ENCODE measurements at regions not wholly inside any gene's neighbourhood (a gene's known extent, or its start where the extent isn't known, plus 50 kb on each side); places are given as distances from the start of the nearest gene placed in this dataset.

DNA sequence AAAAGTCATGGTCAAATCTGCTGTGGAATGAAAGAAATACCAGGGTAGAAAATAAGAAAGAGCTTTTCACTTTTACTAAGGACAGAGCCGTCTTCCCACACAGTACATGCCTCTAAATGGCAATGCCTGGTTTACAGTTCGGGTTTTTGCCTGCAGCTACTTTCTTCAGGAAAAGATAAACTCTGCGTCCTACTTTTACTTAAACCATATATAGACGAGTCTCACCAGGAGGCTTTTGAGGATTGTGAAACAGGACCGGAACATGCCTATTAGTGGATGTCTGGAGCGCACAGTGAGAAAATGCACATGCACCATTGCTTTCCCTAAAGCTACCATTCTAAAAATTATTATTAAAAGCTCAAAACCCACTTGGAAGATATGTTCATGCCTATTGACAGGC, 70.5 kb downstream of the KLF6 start:
- no peaks in the 10 kb centered on the region for H3K27me3 ChIP-seq
- H3K4me1 ChIP-seq, result no peaks in the 10 kb centered on the region
- DNase-seq, result no peak
- no peaks in the 10 kb centered on the region for H3K36me3 ChIP-seq
- H3K4me3 ChIP-seq, result no peak overlapping the region
- no peak overlapping the region for H3K9ac ChIP-seq (ENCODE audit: low read depth in 2 of 2, low read length in 2 of 2)
- H3K9me3 ChIP-seq, result no peaks in the 10 kb centered on the region
- TF ChIP-seq, protein P1, sequence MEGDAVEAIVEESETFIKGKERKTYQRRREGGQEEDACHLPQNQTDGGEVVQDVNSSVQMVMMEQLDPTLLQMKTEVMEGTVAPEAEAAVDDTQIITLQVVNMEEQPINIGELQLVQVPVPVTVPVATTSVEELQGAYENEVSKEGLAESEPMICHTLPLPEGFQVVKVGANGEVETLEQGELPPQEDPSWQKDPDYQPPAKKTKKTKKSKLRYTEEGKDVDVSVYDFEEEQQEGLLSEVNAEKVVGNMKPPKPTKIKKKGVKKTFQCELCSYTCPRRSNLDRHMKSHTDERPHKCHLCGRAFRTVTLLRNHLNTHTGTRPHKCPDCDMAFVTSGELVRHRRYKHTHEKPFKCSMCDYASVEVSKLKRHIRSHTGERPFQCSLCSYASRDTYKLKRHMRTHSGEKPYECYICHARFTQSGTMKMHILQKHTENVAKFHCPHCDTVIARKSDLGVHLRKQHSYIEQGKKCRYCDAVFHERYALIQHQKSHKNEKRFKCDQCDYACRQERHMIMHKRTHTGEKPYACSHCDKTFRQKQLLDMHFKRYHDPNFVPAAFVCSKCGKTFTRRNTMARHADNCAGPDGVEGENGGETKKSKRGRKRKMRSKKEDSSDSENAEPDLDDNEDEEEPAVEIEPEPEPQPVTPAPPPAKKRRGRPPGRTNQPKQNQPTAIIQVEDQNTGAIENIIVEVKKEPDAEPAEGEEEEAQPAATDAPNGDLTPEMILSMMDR (IDR thresholded peaks at IDR 0.05), result no peak
- H3K27ac ChIP-seq, result no peak overlapping the region
- intact Hi-C loops (cut with DNase I), result no loop called here

DNA sequence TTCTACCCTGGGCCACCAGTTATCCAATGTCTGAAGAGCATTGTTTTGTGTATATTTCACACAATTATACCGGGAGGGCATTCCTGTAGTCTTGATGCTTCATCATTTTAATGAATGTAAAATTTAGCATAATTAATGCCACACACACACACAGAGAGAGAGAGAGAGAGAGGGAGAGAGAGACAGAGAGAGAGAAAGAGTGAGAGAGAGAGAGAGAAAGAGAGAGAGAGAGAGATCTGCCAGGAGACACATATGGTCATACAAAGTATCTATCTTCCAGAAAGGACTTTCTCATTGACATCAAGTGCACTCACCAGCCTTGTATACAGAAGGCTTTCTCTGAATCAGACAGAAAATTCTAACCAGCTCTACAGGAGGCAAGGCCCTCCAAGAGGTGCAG, 72.3 kb downstream of the KLF6 start:
- intact Hi-C loops (cut with DNase I), result no loop called here

DNA sequence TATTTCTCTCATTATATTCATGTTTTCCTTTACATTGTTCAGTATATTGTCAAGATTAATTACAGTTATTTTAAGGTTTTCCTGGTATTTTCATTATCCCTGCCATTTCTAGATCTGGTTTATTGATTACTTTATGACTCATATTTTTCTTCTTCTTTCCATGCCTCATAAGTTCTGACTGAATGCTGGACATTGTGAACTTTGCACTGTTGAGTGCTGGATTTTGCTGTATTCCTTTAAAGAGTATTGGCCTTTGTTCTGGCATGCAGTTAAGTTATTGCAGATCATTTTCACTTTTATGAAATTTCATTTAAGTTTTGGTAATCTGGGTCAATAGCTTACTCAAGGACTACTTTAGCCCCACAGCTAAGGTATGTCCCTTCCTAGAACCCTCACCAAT, 73.1 kb downstream of the KLF6 start:
- DNase-seq, result no peak
- TF ChIP-seq, protein P1 (IDR thresholded peaks at IDR 0.05), result no peak
- intact Hi-C loops (cut with DNase I), result no loop called here

More for the DNA sequence above, 72.3 kb downstream of the KLF6 start:
- no peak overlapping the region for H3K4me3 ChIP-seq
- no peaks in the 10 kb centered on the region for H3K36me3 ChIP-seq
- TF ChIP-seq, protein P1 (IDR thresholded peaks at IDR 0.05), result no peak
- H3K27me3 ChIP-seq, result no peaks in the 10 kb centered on the region
- DNase-seq, result no peak
- H3K27ac ChIP-seq, result no peak overlapping the region
- H3K4me1 ChIP-seq, result no peaks in the 10 kb centered on the region
- no peaks in the 10 kb centered on the region for H3K9me3 ChIP-seq
- H3K9ac ChIP-seq (ENCODE audit: low read depth in 2 of 2, low read length in 2 of 2), result no peak overlapping the region

DNA sequence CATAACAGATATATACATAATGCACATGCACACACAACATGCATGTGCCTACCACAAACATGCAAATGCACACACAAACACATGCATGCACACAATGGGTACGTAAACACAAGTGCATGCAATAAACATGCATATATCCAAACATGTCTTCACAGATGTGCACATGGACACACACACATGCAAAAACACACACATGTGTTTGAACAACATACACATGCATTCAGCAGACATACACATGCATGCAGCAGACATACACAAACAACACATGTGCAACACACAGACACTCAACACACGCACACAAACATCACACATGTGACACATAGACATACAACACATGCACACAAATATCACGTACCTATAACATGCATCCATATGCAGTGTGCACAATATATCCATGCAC, 74.2 kb downstream of the KLF6 start:
- DNase-seq, result no peak
- intact Hi-C loops (cut with DNase I), result no loop called here
- H3K27ac ChIP-seq, result no peak overlapping the region
- no peaks in the 10 kb centered on the region for H3K27me3 ChIP-seq
- no peak overlapping the region for H3K9ac ChIP-seq (ENCODE audit: low read depth in 2 of 2, low read length in 2 of 2)
- H3K4me1 ChIP-seq, result no peaks in the 10 kb centered on the region
- no peaks in the 10 kb centered on the region for H3K9me3 ChIP-seq
- H3K4me3 ChIP-seq, result no peak overlapping the region
- no peaks in the 10 kb centered on the region for H3K36me3 ChIP-seq
- TF ChIP-seq, protein P1 (IDR thresholded peaks at IDR 0.05), result no peak

More for the DNA sequence above, 73.1 kb downstream of the KLF6 start:
- no peak overlapping the region for H3K4me3 ChIP-seq
- no peak overlapping the region for H3K27ac ChIP-seq
- no peaks in the 10 kb centered on the region for H3K27me3 ChIP-seq
- no peaks in the 10 kb centered on the region for H3K9me3 ChIP-seq
- H3K36me3 ChIP-seq, result no peaks in the 10 kb centered on the region
- no peaks in the 10 kb centered on the region for H3K4me1 ChIP-seq
- H3K9ac ChIP-seq (ENCODE audit: low read depth in 2 of 2, low read length in 2 of 2), result no peak overlapping the region

DNA sequence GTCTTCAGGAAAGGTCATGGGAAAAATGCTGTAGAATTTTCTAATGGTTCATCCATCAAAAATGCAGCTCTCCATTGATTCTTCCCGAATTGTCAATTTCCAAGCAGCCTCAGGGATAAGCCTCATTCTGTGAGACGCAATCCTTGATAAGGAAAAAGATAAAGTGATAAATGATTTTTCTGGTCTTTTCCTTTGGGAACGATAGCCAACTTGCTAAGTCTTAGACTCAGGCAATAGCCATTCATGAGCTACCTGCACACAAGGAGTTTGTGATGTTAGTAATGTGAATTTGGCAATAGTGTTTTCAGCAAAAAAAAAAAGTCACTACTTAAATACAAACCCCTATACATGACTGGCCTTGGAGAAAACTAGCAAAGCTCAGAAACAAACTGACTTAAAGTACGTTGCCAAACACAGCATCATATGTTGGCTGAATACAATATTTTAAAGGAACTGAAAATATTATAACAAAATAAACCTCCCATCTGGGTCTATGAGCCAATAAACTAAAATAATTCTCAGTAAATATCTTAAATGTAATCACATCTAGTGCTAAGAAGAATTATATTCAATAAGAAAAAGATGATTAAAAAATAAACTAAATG, 75.5 kb downstream of the KLF6 start:
- H3K9ac ChIP-seq (ENCODE audit: low read depth in 2 of 2, low read length in 2 of 2), result no peak overlapping the region
- no peaks in the 10 kb centered on the region for H3K9me3 ChIP-seq
- intact Hi-C loops (cut with DNase I), result no loop called here
- no peaks in the 10 kb centered on the region for H3K36me3 ChIP-seq
- no peaks in the 10 kb centered on the region for H3K4me1 ChIP-seq
- no peak for DNase-seq
- H3K4me3 ChIP-seq, result no peak overlapping the region
- TF ChIP-seq, protein P1 (IDR thresholded peaks at IDR 0.05), result no peak
- no peaks in the 10 kb centered on the region for H3K27me3 ChIP-seq
- no peak overlapping the region for H3K27ac ChIP-seq
